Esophagus squamous epithelium (tissue), 5 donors: ENCODE measurements at regions not wholly inside any gene's neighbourhood (a gene's known extent, or its start where the extent isn't known, plus 50 kb on each side); places are given as distances from the start of the nearest gene placed in this dataset.

Source experiments
- DNase-seq: peaks from one replicate; lab custom pipeline; 2025; lab: John Stamatoyannopoulos, UW
- H3K27ac ChIP-seq, 4 donors: fragments of 200-600 bp; sonication (generic); one replicate each; pipeline ENCODE4 v1.5.1; 2016 to 2019; ENCODE audit warnings: mild to moderate bottlenecking in 1 of 4
- H3K27me3 ChIP-seq, 4 donors: fragments of 200-600 bp; sonication (generic); 1 replicate in 3 of 4; 2 replicates in 1 of 4; pipeline versions ENCODE4 v1.5.1 to v1.6.0; 2017 to 2021; ENCODE audit warnings: antibody characterized with exemption in 1 of 4
- H3K36me3 ChIP-seq, 3 donors: fragments of 200-600 bp; sonication (generic); one replicate each; pipeline ENCODE4 v1.5.1; 2016 to 2019
- H3K4me1 ChIP-seq, 3 donors: fragments of 200-600 bp; sonication (generic); one replicate each; pipeline ENCODE4 v1.5.1; 2017 to 2019
- H3K4me3 ChIP-seq, 4 donors: fragments of 200-600 bp; sonication (generic); 1 replicate in 3 of 4; 2 replicates in 1 of 4; pipeline ENCODE4 v1.5.1; 2016 to 2019; ENCODE audit warnings: mild to moderate bottlenecking in 2 of 4, moderate library complexity in 1 of 4
- H3K9me3 ChIP-seq, 3 donors: fragments of 200-600 bp; sonication (generic); one replicate each; pipeline ENCODE4 v1.5.1; 2016 to 2019
- CTCF ChIP-seq, 6 experiments: fragments of 450-650 bp in 4 of 6; fragments of 200-600 bp in 2 of 6; sonication (generic) in 2 of 6; IDR thresholded peaks; one replicate each; pipeline ENCODE4 v1.5.1; 2016 to 2019; ENCODE audit warnings: antibody characterized with exemption in 6 of 6, mild to moderate bottlenecking in 4 of 6, moderate library complexity in 4 of 6
- POLR2A ChIP-seq, 4 donors: fragments of 450-650 bp; IDR thresholded peaks; one replicate each; pipeline ENCODE4 v1.6.1; 2017; ENCODE audit warnings: antibody characterized with exemption in 4 of 4, mild to moderate bottlenecking in 4 of 4, moderate library complexity in 3 of 4
- WGBS, 2 donors: methylation state at CpG; one replicate each; pipeline ENCODE4 v1.1.5; 2018; 5-methylcytosine and 5-hydroxymethylcytosine counted together
- intact Hi-C: fragments of 100-400 bp; cut with DNase I; formaldehyde crosslinking; loops from one replicate; pipeline ENCODE4 v1.15.0; 2022
- donor health status: DM: yes; HTN: yes; CAD: no.

GRCh38 chr6:8943073-8943472, 507.7 kb upstream of the SLC35B3 start:
- Histone ChIP-seq H3K36me3 (no peaks in the 10 kb centered on the region), H3K4me3 (no peak overlapping the region), H3K27me3 (peaks cover 0 to 4% (median 0%) of the 10 kb centered on the region in 4 donors), H3K27ac (no peak overlapping the region), H3K4me1 (peaks cover 0 to 4% (median 0%) of the 10 kb centered on the region in 3 donors), H3K9me3 (no peaks in the 10 kb centered on the region)
- 77 to 94% methylated on average over 3 of the region's 3 CpGs for WGBS, 2 donors
- DNase-seq = no peak
- TF ChIP-seq POLR2A (IDR thresholded peaks at IDR 0.05) (no peak), CTCF (IDR thresholded peaks at IDR 0.05) (no peak)
- intact Hi-C loops = no loop called here

GRCh38 chr6:8941577-8941976, 506.2 kb upstream of the SLC35B3 start:
- intact Hi-C loops = no loop called here
- Histone ChIP-seq H3K4me1 (peaks cover 0 to 4% (median 0%) of the 10 kb centered on the region in 3 donors), H3K4me3 (no peak overlapping the region), H3K36me3 (no peaks in the 10 kb centered on the region), H3K9me3 (no peaks in the 10 kb centered on the region), H3K27me3 (peaks cover 0 to 4% (median 0%) of the 10 kb centered on the region in 4 donors), H3K27ac (no peak overlapping the region)
- DNase-seq = no peak
- TF ChIP-seq CTCF (IDR thresholded peaks at IDR 0.05) = no peak
- TF ChIP-seq POLR2A (IDR thresholded peaks at IDR 0.05) = no peak
- WGBS, 2 donors = 33 to 40% methylated on average over 2 of the region's 2 CpGs

GRCh38 chr6:8940356-8940755, 505.0 kb upstream of the SLC35B3 start:
- intact Hi-C loops = no loop called here
- no peak for DNase-seq
- Histone ChIP-seq H3K9me3 (no peaks in the 10 kb centered on the region), H3K4me3 (no peak overlapping the region), H3K4me1 (peaks cover 0 to 4% (median 0%) of the 10 kb centered on the region in 3 donors), H3K27me3 (peaks cover 0 to 4% (median 0%) of the 10 kb centered on the region in 4 donors), H3K36me3 (no peaks in the 10 kb centered on the region), H3K27ac (no peak overlapping the region)
- 63 to 66% methylated on average over 6 of the region's 6 CpGs for WGBS, 2 donors
- TF ChIP-seq CTCF (IDR thresholded peaks at IDR 0.05) (no peak), POLR2A (IDR thresholded peaks at IDR 0.05) (no peak)

- Histone ChIP-seq H3K4me1 (peaks cover 0 to 4% (median 0%) of the 10 kb centered on the region in 3 donors), H3K4me3 (no peak overlapping the region), H3K9me3 (no peaks in the 10 kb centered on the region), H3K27ac (no peak overlapping the region), H3K36me3 (no peaks in the 10 kb centered on the region), H3K27me3 (peaks cover 0 to 4% (median 0%) of the 10 kb centered on the region in 4 donors)
- 41 to 50% methylated on average over 4 of the region's 4 CpGs for WGBS, 2 donors
- no peak for DNase-seq
- TF ChIP-seq CTCF (IDR thresholded peaks at IDR 0.05) (no peak), POLR2A (IDR thresholded peaks at IDR 0.05) (no peak)
- intact Hi-C loops = no loop called here
Observed at GRCh38 chr6:8939615-8940014, 504.3 kb upstream of the SLC35B3 start.

GRCh38 chr6:8934318-8934717, 499.0 kb upstream of the SLC35B3 start:
- DNase-seq = no peak
- Histone ChIP-seq H3K9me3 (no peaks in the 10 kb centered on the region), H3K4me3 (no peak overlapping the region), H3K36me3 (no peaks in the 10 kb centered on the region), H3K4me1 (no peaks in the 10 kb centered on the region), H3K27ac (no peak overlapping the region), H3K27me3 (no peaks in the 10 kb centered on the region)
- intact Hi-C loops = no loop called here
- 46 to 49% methylated on average over 4 of the region's 4 CpGs for WGBS, 2 donors
- no peak for TF ChIP-seq POLR2A (IDR thresholded peaks at IDR 0.05)
- no peak for TF ChIP-seq CTCF (IDR thresholded peaks at IDR 0.05)
